HCEC 1CT (cell line): ENCODE measurements at regions not wholly inside any gene's neighbourhood (a gene's known extent, or its start where the extent isn't known, plus 50 kb on each side); places are given as distances from the start of the nearest gene placed in this dataset.
A peak's percentile ranks its signal among the peaks of the same experiment; 100 is the strongest.

Experiments used
- DNase-seq: peaks from one replicate; pipeline ENCODE4 v3.0.0-alpha.2; 2017

- DNase-seq = peak; percentile 45
Observed at GRCh38 chr18:21997207-21998143, 171.9 kb upstream of the GATA6 start.

- no peak for DNase-seq
Observed at GRCh38 chr18:21998486-21998885, 170.9 kb upstream of the GATA6 start.

- no peak for DNase-seq
Observed at GRCh38 chr18:22001912-22002487, 167.4 kb upstream of the GATA6 start.

- no peak for DNase-seq
Observed at GRCh38 chr18:22005191-22005841, 164.1 kb upstream of the GATA6 start.

GRCh38 chr18:22006458-22006857 is 162.9 kb upstream of the GATA6 start:
- no peak for DNase-seq

- no peak for DNase-seq
Observed at GRCh38 chr18:22009242-22009641, 160.1 kb upstream of the GATA6 start.

GRCh38 chr18:22013993-22014392 is 155.4 kb upstream of the GATA6 start:
- DNase-seq = no peak

GRCh38 chr18:22015156-22015555 is 154.2 kb upstream of the GATA6 start:
- DNase-seq = no peak

- no peak for DNase-seq
Observed at GRCh38 chr18:22018366-22018765, 151.0 kb upstream of the GATA6 start.

GRCh38 chr18:22019193-22019592 is 150.2 kb upstream of the GATA6 start:
- DNase-seq = no peak

- DNase-seq = no peak
Observed at GRCh38 chr18:22020127-22020866, 149.1 kb upstream of the GATA6 start.

GRCh38 chr18:22020867-22021370 is 148.5 kb upstream of the GATA6 start:
- no peak for DNase-seq

- DNase-seq = no peak
Observed at GRCh38 chr18:22021701-22022100, 147.7 kb upstream of the GATA6 start.

- no peak for DNase-seq
Observed at GRCh38 chr18:22024924-22025323, 144.5 kb upstream of the GATA6 start.

GRCh38 chr18:22026362-22026761 is 143.0 kb upstream of the GATA6 start:
- no peak for DNase-seq

- no peak for DNase-seq
Observed at GRCh38 chr18:22026889-22027288, 142.5 kb upstream of the GATA6 start.

GRCh38 chr18:22031611-22032010 is 137.8 kb upstream of the GATA6 start:
- DNase-seq = no peak

- peak; percentile 82 for DNase-seq
Observed at GRCh38 chr18:22032392-22032961, 136.9 kb upstream of the GATA6 start.

GRCh38 chr18:22033085-22033484 is 136.3 kb upstream of the GATA6 start:
- DNase-seq = no peak

GRCh38 chr18:22034276-22034675 is 135.1 kb upstream of the GATA6 start:
- no peak for DNase-seq

GRCh38 chr18:22040533-22040932 is 128.9 kb upstream of the GATA6 start:
- DNase-seq = no peak

- no peak for DNase-seq
Observed at GRCh38 chr18:22043837-22044236, 125.6 kb upstream of the GATA6 start.
